Mesothelial cell of epicardium (in vitro differentiated cells): ENCODE measurements at regions not wholly inside any gene's neighbourhood (a gene's known extent, or its start where the extent isn't known, plus 50 kb on each side); places are given as distances from the start of the nearest gene placed in this dataset.

Experiments used
- DNase-seq, 2 experiments: peaks; one replicate each; pipeline ENCODE4 v3.0.0; 2021; ENCODE audit warnings: low spot score in 2 of 2; ENCODE audit not compliant: unreplicated experiment in 2 of 2
- H3K27ac Mint-ChIP-seq: 2 replicates; pipeline ENCODE4 v1.8.0; 2021; ENCODE audit warnings: mixed read lengths
- H3K27me3 Mint-ChIP-seq: 2 replicates; pipeline ENCODE4 v1.8.0; 2021; ENCODE audit warnings: low read depth, mixed read lengths
- H3K36me3 Mint-ChIP-seq: 2 replicates; pipeline ENCODE4 v1.8.0; 2021; ENCODE audit warnings: mixed read lengths
- H3K4me1 Mint-ChIP-seq: 2 replicates; pipeline ENCODE4 v1.8.0; 2021; ENCODE audit warnings: mixed read lengths
- H3K4me3 Mint-ChIP-seq: 2 replicates; pipeline ENCODE4 v1.8.0; 2021; ENCODE audit warnings: mild to moderate bottlenecking, moderate library complexity, mixed read lengths
- H3K9me3 Mint-ChIP-seq: 2 replicates; pipeline ENCODE4 v1.8.0; 2021; ENCODE audit warnings: mixed read lengths
- TF ChIP-seq, protein P1 (sequence below): fragments of 200-600 bp; sonication (generic); IDR thresholded peaks from one replicate; pipeline ENCODE4 v1.5.0; 2021; ENCODE audit warnings: antibody characterized with exemption; ENCODE audit not compliant: unreplicated experiment

DNA sequence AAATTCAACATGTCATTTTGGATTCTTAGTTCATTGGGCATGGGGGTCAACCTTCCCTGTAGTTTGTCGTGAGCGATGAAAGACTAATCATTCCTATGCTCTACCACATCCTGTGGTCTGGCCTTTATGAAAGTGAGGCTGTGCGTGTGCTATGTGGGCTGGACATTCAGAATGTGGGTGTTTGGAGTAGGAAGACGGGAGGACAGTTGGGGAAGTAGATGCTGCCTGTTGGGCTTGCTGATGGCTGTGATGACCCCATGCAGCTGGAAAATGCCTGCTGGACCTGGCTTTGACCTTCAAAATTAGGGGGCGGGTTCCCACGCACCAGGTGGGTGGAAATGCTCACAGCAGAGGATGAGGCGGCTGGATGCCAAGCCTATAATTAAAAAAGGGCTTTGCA is 90.9 kb upstream of the MKI67 start:
- H3K4me1 Mint-ChIP-seq, result peaks cover under 1% of the 10 kb centered on the region
- TF ChIP-seq, protein P1, sequence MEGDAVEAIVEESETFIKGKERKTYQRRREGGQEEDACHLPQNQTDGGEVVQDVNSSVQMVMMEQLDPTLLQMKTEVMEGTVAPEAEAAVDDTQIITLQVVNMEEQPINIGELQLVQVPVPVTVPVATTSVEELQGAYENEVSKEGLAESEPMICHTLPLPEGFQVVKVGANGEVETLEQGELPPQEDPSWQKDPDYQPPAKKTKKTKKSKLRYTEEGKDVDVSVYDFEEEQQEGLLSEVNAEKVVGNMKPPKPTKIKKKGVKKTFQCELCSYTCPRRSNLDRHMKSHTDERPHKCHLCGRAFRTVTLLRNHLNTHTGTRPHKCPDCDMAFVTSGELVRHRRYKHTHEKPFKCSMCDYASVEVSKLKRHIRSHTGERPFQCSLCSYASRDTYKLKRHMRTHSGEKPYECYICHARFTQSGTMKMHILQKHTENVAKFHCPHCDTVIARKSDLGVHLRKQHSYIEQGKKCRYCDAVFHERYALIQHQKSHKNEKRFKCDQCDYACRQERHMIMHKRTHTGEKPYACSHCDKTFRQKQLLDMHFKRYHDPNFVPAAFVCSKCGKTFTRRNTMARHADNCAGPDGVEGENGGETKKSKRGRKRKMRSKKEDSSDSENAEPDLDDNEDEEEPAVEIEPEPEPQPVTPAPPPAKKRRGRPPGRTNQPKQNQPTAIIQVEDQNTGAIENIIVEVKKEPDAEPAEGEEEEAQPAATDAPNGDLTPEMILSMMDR, result no peak
- H3K4me3 Mint-ChIP-seq, result no peak overlapping the region
- no peak overlapping the region for H3K27ac Mint-ChIP-seq
- peaks cover 48% of the 10 kb centered on the region for H3K27me3 Mint-ChIP-seq
- H3K36me3 Mint-ChIP-seq, result no peaks in the 10 kb centered on the region
- DNase-seq, result no peak
- H3K9me3 Mint-ChIP-seq, result no peaks in the 10 kb centered on the region

DNA sequence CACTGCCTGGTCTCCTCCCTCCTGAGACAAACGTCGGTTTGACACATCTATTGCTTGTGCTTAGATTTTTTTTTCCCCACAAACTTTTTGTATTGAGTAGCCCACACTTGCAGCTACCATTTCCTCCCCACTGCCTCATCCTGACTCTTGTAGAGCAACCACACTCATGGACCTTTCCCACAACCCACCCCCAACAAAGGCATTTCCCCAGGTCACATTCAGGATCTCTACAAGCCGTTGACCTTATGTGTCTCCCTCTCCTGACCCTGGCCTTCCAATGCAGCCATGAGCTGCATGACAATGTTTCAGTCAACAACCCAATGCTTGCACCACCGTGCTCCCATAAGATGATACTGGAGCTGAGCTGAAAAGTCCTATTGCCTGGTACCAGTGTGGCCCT is 91.9 kb upstream of the MKI67 start:
- Mint-ChIP-seq H3K36me3 (no peaks in the 10 kb centered on the region), H3K27me3 (peaks cover 47% of the 10 kb centered on the region), H3K4me3 (no peak overlapping the region), H3K9me3 (no peaks in the 10 kb centered on the region), H3K4me1 (no peaks in the 10 kb centered on the region), H3K27ac (no peak overlapping the region)
- no peak for DNase-seq
- TF ChIP-seq, protein P1, result no peak

DNA sequence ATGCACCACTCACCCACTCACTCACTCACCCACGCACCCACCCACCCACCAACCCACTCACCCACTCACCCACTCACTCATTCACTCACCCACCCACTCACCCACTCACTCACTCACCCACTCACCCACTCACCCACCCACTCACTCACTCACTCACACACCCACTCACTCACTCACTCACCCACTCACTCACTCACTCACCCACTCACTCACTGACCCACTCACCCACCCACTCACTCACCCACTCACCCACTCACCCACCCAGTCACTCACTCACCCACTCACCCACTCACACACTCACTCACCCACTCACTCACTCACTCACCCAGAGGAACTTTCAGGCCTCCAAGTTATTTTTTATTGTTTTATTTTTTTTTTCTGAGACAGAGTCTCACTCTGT is 93.1 kb upstream of the MKI67 start:
- H3K4me1 Mint-ChIP-seq, result no peaks in the 10 kb centered on the region
- TF ChIP-seq, protein P1, result no peak
- peaks cover 45% of the 10 kb centered on the region for H3K27me3 Mint-ChIP-seq
- no peaks in the 10 kb centered on the region for H3K36me3 Mint-ChIP-seq
- no peak for DNase-seq
- H3K9me3 Mint-ChIP-seq, result no peaks in the 10 kb centered on the region
- no peak overlapping the region for H3K4me3 Mint-ChIP-seq
- H3K27ac Mint-ChIP-seq, result no peak overlapping the region

DNA sequence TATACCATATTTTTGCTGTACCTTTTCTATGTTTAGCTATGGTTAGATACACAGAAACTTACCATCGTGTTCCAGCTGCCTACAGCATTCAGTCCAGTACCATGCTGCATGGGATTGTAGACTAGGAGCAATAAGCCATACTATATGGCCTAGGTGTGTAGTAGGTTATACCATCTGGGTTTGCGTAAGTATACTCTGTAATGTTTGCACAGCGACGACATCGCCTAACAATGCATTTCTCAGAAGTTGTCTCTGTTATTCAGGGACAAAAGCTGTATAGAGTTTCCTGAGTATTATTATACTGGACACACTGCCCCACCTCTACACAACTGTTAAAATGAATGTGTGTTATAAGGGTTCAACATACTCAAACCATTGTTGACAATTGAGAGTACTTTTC is 93.8 kb upstream of the MKI67 start:
- Mint-ChIP-seq H3K27me3 (peaks cover 39% of the 10 kb centered on the region), H3K9me3 (peaks cover under 1% of the 10 kb centered on the region), H3K36me3 (no peaks in the 10 kb centered on the region), H3K27ac (no peak overlapping the region), H3K4me1 (no peaks in the 10 kb centered on the region), H3K4me3 (no peak overlapping the region)
- DNase-seq, result no peak
- TF ChIP-seq, protein P1, result no peak

DNA sequence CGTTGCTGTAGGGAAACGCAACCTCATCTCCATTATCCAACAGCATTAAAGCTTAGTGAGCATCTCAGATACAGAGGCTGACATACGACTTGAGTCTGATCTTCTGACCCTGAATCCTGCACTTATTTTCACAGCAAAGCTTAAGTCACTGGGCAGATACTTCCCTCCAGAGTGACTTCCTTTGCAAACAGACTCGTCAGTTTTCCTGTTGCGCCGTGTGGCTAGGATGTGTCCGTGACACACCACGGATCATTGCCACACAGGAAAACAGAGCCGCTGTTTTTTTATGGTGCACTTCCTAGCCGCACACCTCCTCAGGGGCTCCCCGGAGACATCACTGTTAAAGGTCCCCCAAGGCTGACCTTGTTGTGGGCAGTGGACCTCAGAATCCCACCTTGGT is 94.9 kb upstream of the MKI67 start:
- DNase-seq, result no peak
- TF ChIP-seq, protein P1, result no peak
- Mint-ChIP-seq H3K4me1 (no peaks in the 10 kb centered on the region), H3K27me3 (peaks cover 42% of the 10 kb centered on the region), H3K4me3 (no peak overlapping the region), H3K27ac (no peak overlapping the region), H3K9me3 (peaks cover 4% of the 10 kb centered on the region), H3K36me3 (no peaks in the 10 kb centered on the region)

DNA sequence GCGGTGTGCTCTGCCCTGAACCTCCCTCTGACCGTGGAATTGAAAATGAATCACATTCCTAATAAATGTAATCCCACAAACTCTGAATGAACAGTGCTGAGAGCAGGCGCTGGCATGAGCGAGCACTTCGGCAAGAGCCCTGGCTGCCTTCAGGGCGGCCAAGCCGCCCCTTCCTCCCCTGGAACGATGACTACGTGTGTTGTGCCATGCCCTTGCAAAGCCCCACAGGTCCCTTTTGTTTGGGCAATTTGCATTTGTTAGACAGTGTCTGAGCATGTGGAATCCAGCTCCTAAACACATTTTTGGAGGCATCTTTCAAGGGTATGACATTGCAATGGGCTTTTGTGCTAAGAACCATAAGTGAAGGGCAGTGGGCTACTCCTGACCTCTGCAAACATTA is 95.6 kb upstream of the MKI67 start:
- H3K27me3 Mint-ChIP-seq, result peaks cover 48% of the 10 kb centered on the region
- DNase-seq, result no peak
- no peaks in the 10 kb centered on the region for H3K36me3 Mint-ChIP-seq
- no peaks in the 10 kb centered on the region for H3K4me1 Mint-ChIP-seq
- TF ChIP-seq, protein P1, result no peak
- H3K4me3 Mint-ChIP-seq, result no peak overlapping the region
- no peak overlapping the region for H3K27ac Mint-ChIP-seq
- peaks cover 4% of the 10 kb centered on the region for H3K9me3 Mint-ChIP-seq
